ENCODE measurements at regions not wholly inside any gene's neighbourhood (a gene's known extent, or its start where the extent isn't known, plus 50 kb on each side); places are given as distances from the start of the nearest gene placed in this dataset.

GRCh38 chr12:17802657-17803641, 287.0 kb downstream of the RERGL start:
- H3K4me3 ChIP-seq (ENCODE audit: low read depth, low read length): no peak overlapping the region
- H3K27me3 ChIP-seq (ENCODE audit: control insufficient read depth, insufficient read depth, low read length): no peaks in the 10 kb centered on the region
- TF ChIP-seq, protein P1, sequence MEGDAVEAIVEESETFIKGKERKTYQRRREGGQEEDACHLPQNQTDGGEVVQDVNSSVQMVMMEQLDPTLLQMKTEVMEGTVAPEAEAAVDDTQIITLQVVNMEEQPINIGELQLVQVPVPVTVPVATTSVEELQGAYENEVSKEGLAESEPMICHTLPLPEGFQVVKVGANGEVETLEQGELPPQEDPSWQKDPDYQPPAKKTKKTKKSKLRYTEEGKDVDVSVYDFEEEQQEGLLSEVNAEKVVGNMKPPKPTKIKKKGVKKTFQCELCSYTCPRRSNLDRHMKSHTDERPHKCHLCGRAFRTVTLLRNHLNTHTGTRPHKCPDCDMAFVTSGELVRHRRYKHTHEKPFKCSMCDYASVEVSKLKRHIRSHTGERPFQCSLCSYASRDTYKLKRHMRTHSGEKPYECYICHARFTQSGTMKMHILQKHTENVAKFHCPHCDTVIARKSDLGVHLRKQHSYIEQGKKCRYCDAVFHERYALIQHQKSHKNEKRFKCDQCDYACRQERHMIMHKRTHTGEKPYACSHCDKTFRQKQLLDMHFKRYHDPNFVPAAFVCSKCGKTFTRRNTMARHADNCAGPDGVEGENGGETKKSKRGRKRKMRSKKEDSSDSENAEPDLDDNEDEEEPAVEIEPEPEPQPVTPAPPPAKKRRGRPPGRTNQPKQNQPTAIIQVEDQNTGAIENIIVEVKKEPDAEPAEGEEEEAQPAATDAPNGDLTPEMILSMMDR (IDR thresholded peaks at IDR 0.05; ENCODE audit: insufficient read depth, low read length, poor library complexity, severe bottlenecking): no peak
- DNase-seq (ENCODE audit: low read depth): no peak
- no peaks in the 10 kb centered on the region for H3K36me3 ChIP-seq (ENCODE audit: control insufficient read depth, insufficient read depth, low read length)

DNA sequence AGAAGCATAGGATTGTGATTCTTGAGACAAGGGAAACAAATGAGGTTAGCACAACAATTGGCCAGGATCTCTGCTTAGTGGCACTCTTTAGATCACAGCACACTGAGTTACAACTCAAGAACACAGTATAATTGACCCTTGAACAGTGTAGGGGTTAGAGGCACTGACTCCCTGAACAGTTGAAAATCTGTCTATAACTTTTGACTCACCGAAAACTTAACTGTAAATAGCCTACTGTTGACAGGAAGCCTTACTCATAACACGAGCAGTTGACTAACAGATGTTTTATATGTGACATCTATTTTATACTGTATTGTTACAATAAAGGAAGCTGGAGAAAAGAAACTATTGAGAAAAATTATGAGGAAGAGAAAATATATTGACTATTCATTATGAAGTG, 296.1 kb downstream of the RERGL start:
- Histone ChIP-seq H3K36me3 (ENCODE audit: control insufficient read depth, insufficient read depth, low read length) (no peaks in the 10 kb centered on the region), H3K4me3 (ENCODE audit: low read depth, low read length) (no peak overlapping the region), H3K27me3 (ENCODE audit: control insufficient read depth, insufficient read depth, low read length) (no peaks in the 10 kb centered on the region)
- DNase-seq (ENCODE audit: low read depth): no peak
- TF ChIP-seq, protein P1 (IDR thresholded peaks at IDR 0.05; ENCODE audit: insufficient read depth, low read length, poor library complexity, severe bottlenecking): no peak

- H3K36me3 ChIP-seq (ENCODE audit: control insufficient read depth, insufficient read depth, low read length): no peaks in the 10 kb centered on the region
- no peaks in the 10 kb centered on the region for H3K27me3 ChIP-seq (ENCODE audit: control insufficient read depth, insufficient read depth, low read length)
- H3K4me3 ChIP-seq (ENCODE audit: low read depth, low read length): no peak overlapping the region
- TF ChIP-seq, protein P1 (IDR thresholded peaks at IDR 0.05; ENCODE audit: insufficient read depth, low read length, poor library complexity, severe bottlenecking): no peak
- no peak for DNase-seq (ENCODE audit: low read depth)
These were observed 311.8 kb downstream of the RERGL start for GRCh38 chr12:17778242-17778641.

DNA sequence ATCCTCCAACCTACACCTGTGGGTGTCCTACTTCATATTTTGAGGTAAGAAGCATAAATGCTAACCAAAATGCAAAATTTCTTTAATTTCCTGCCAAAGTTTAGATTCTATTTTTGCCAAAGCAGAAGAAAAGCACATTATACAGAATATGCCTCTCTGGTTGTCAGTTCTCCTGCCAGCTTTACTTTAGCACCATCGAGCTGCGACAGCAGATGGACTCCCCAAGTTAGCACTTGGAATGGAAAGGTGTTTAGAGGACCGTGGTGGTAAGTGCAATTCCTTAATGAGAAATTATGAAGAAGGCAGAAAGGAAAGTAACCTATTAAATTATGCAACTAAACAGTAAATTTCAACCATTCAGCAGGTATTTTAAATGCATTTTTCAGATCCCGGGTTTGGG, 326.6 kb downstream of the RERGL start:
- TF ChIP-seq, protein P1 (IDR thresholded peaks at IDR 0.05; ENCODE audit: insufficient read depth, low read length, poor library complexity, severe bottlenecking): no peak
- no peaks in the 10 kb centered on the region for H3K36me3 ChIP-seq (ENCODE audit: control insufficient read depth, insufficient read depth, low read length)
- no peak for DNase-seq (ENCODE audit: low read depth)
- no peaks in the 10 kb centered on the region for H3K27me3 ChIP-seq (ENCODE audit: control insufficient read depth, insufficient read depth, low read length)
- no peak overlapping the region for H3K4me3 ChIP-seq (ENCODE audit: low read depth, low read length)

- Histone ChIP-seq H3K36me3 (ENCODE audit: control insufficient read depth, insufficient read depth, low read length) (no peaks in the 10 kb centered on the region), H3K27me3 (ENCODE audit: control insufficient read depth, insufficient read depth, low read length) (no peaks in the 10 kb centered on the region), H3K4me3 (ENCODE audit: low read depth, low read length) (no peak overlapping the region)
- DNase-seq (ENCODE audit: low read depth): no peak
- TF ChIP-seq, protein P1 (IDR thresholded peaks at IDR 0.05; ENCODE audit: insufficient read depth, low read length, poor library complexity, severe bottlenecking): no peak
These were observed 330.0 kb downstream of the RERGL start for GRCh38 chr12:17759982-17760381.

Data from kidney epithelial cell (primary cell).